ENCODE measurements at regions not wholly inside any gene's neighbourhood (a gene's known extent, or its start where the extent isn't known, plus 50 kb on each side); places are given as distances from the start of the nearest gene placed in this dataset.

DNA sequence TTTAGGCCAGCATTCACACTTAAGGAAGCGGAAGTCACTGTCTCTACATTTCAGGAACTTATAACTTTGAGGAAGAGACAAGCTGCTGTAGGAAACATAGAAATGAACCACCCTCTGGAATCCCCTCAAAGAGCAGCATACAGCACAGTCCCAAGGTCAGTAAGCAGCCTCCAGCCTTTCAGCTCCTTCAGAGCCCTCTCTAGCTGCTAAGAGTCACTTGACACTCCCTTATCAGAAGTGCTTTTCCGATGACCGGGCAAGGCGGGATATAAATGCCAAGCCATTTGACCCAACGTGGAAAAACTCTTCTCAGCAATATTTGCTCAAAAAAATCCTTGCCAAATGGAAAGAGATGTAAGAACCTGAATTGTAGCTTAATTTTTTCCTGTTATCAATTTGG is 1284.3 kb downstream of the XPNPEP1 start:
- TF ChIP-seq, protein P1, sequence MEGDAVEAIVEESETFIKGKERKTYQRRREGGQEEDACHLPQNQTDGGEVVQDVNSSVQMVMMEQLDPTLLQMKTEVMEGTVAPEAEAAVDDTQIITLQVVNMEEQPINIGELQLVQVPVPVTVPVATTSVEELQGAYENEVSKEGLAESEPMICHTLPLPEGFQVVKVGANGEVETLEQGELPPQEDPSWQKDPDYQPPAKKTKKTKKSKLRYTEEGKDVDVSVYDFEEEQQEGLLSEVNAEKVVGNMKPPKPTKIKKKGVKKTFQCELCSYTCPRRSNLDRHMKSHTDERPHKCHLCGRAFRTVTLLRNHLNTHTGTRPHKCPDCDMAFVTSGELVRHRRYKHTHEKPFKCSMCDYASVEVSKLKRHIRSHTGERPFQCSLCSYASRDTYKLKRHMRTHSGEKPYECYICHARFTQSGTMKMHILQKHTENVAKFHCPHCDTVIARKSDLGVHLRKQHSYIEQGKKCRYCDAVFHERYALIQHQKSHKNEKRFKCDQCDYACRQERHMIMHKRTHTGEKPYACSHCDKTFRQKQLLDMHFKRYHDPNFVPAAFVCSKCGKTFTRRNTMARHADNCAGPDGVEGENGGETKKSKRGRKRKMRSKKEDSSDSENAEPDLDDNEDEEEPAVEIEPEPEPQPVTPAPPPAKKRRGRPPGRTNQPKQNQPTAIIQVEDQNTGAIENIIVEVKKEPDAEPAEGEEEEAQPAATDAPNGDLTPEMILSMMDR (IDR thresholded peaks at IDR 0.05) = no peak
- no peak for TF ChIP-seq POLR2A (IDR thresholded peaks at IDR 0.05)

All from uterus (tissue), 2 donors.